ENCODE measurements at regions not wholly inside any gene's neighbourhood (a gene's known extent, or its start where the extent isn't known, plus 50 kb on each side); places are given as distances from the start of the nearest gene placed in this dataset.

DNA sequence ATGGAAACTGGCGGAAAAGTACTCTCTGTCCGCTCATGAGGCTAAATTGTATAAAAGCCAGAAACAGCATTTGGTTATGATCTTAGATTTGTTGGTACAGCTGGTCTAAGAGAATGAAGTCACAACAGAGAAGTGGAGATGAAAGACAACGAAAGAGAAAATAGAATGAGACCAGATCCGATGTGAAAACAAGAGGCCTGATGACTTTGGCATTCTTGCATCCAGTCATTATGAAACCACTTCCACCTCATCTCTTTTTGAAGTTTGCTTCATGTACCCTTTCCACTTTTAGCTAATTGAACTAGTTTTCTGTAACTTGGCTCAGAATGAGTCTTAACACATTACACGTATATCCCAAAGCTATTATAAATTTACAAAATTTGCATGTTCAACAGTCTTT lies 1431.7 kb downstream of the LRRC4C start:
- TF ChIP-seq EZH2phosphoT487 (IDR thresholded peaks at IDR 0.05; ENCODE audit: low read length): no peak
- TF ChIP-seq CTCF (IDR thresholded peaks at IDR 0.05; ENCODE audit: low read length): no peak
- no peak for TF ChIP-seq EZH2 (optimal IDR thresholded peaks at IDR 0.05; ENCODE audit: low read depth, low read length)
